IPS-15b (cell line): ENCODE measurements at regions not wholly inside any gene's neighbourhood (a gene's known extent, or its start where the extent isn't known, plus 50 kb on each side); places are given as distances from the start of the nearest gene placed in this dataset.

Experiments
- H3K27me3 ChIP-seq: one replicate; pipeline ENCODE4 v1.6.1; 2013; ENCODE audit warnings: low read length; ENCODE audit not compliant: control insufficient read depth, insufficient read depth
- H3K36me3 ChIP-seq: one replicate; pipeline ENCODE4 v1.6.1; 2013; ENCODE audit warnings: low read length; ENCODE audit not compliant: control insufficient read depth, insufficient read depth
- H3K4me1 ChIP-seq: one replicate; pipeline ENCODE4 v1.6.1; 2013; ENCODE audit warnings: mild to moderate bottlenecking, low read length; ENCODE audit not compliant: control insufficient read depth, insufficient read depth
- H3K4me3 ChIP-seq: one replicate; pipeline ENCODE4 v1.5.1; 2013; ENCODE audit warnings: low read depth, low read length
- H3K9ac ChIP-seq: one replicate; pipeline ENCODE4 v1.6.1; 2013; ENCODE audit warnings: low read depth, mild to moderate bottlenecking, low read length
- H3K9me3 ChIP-seq: one replicate; pipeline ENCODE4 v1.6.1; 2013; ENCODE audit warnings: mild to moderate bottlenecking, low read length; ENCODE audit not compliant: control insufficient read depth, insufficient read depth

GRCh38 chr18:51643483-51643882 lies 446.0 kb upstream of the MEX3C start:
- Histone ChIP-seq H3K27me3 (no peaks in the 10 kb centered on the region), H3K4me3 (no peak overlapping the region), H3K36me3 (no peaks in the 10 kb centered on the region), H3K9me3 (no peaks in the 10 kb centered on the region), H3K9ac (no peak overlapping the region), H3K4me1 (no peaks in the 10 kb centered on the region)

GRCh38 chr18:51645607-51646006 lies 448.1 kb upstream of the MEX3C start:
- Histone ChIP-seq H3K4me3 (no peak overlapping the region), H3K9ac (no peak overlapping the region), H3K36me3 (no peaks in the 10 kb centered on the region), H3K27me3 (no peaks in the 10 kb centered on the region), H3K4me1 (no peaks in the 10 kb centered on the region), H3K9me3 (no peaks in the 10 kb centered on the region)

GRCh38 chr18:51647346-51647745 lies 449.9 kb upstream of the MEX3C start:
- H3K9me3 ChIP-seq, result no peaks in the 10 kb centered on the region
- H3K4me3 ChIP-seq, result no peak overlapping the region
- no peak overlapping the region for H3K9ac ChIP-seq
- no peaks in the 10 kb centered on the region for H3K36me3 ChIP-seq
- H3K27me3 ChIP-seq, result no peaks in the 10 kb centered on the region
- H3K4me1 ChIP-seq, result no peaks in the 10 kb centered on the region

GRCh38 chr18:51647942-51648341 lies 450.5 kb upstream of the MEX3C start:
- H3K4me1 ChIP-seq, result no peaks in the 10 kb centered on the region
- no peaks in the 10 kb centered on the region for H3K36me3 ChIP-seq

GRCh38 chr18:51649796-51650195 lies 452.3 kb upstream of the MEX3C start:
- Histone ChIP-seq H3K4me1 (no peaks in the 10 kb centered on the region), H3K27me3 (no peaks in the 10 kb centered on the region), H3K9ac (no peak overlapping the region)

More at GRCh38 chr18:51647942-51648341, 450.5 kb upstream of the MEX3C start:
- Histone ChIP-seq H3K4me3 (no peak overlapping the region), H3K9ac (no peak overlapping the region), H3K9me3 (no peaks in the 10 kb centered on the region), H3K27me3 (no peaks in the 10 kb centered on the region)

GRCh38 chr18:51651761-51652160 lies 454.3 kb upstream of the MEX3C start:
- Histone ChIP-seq H3K9me3 (no peaks in the 10 kb centered on the region), H3K36me3 (no peaks in the 10 kb centered on the region), H3K4me1 (peaks cover 13% of the 10 kb centered on the region), H3K4me3 (no peak overlapping the region), H3K27me3 (no peaks in the 10 kb centered on the region), H3K9ac (no peak overlapping the region)

More at GRCh38 chr18:51649796-51650195, 452.3 kb upstream of the MEX3C start:
- Histone ChIP-seq H3K36me3 (no peaks in the 10 kb centered on the region), H3K9me3 (no peaks in the 10 kb centered on the region), H3K4me3 (no peak overlapping the region)

GRCh38 chr18:51653507-51654213 lies 456.2 kb upstream of the MEX3C start:
- H3K4me3 ChIP-seq, result no peak overlapping the region
- no peaks in the 10 kb centered on the region for H3K36me3 ChIP-seq
- H3K9me3 ChIP-seq, result no peaks in the 10 kb centered on the region
- H3K4me1 ChIP-seq, result peaks cover 13% of the 10 kb centered on the region
- H3K27me3 ChIP-seq, result no peaks in the 10 kb centered on the region
- H3K9ac ChIP-seq, result no peak overlapping the region

GRCh38 chr18:51654488-51655326 lies 457.2 kb upstream of the MEX3C start:
- no peaks in the 10 kb centered on the region for H3K36me3 ChIP-seq
- no peaks in the 10 kb centered on the region for H3K27me3 ChIP-seq
- H3K4me3 ChIP-seq, result peak overlapping the region; percentile 24
- H3K9me3 ChIP-seq, result no peaks in the 10 kb centered on the region
- peaks cover 13% of the 10 kb centered on the region for H3K4me1 ChIP-seq
- H3K9ac ChIP-seq, result no peak overlapping the region

GRCh38 chr18:51655327-51655698 lies 457.8 kb upstream of the MEX3C start:
- peaks cover 13% of the 10 kb centered on the region for H3K4me1 ChIP-seq
- H3K9me3 ChIP-seq, result no peaks in the 10 kb centered on the region
- no peaks in the 10 kb centered on the region for H3K27me3 ChIP-seq
- no peak overlapping the region for H3K4me3 ChIP-seq
- H3K9ac ChIP-seq, result peak overlapping the region; percentile 26
- H3K36me3 ChIP-seq, result no peaks in the 10 kb centered on the region

- Histone ChIP-seq H3K36me3 (no peaks in the 10 kb centered on the region), H3K9me3 (no peaks in the 10 kb centered on the region), H3K9ac (no peak overlapping the region), H3K27me3 (no peaks in the 10 kb centered on the region), H3K4me3 (no peak overlapping the region), H3K4me1 (peaks cover 13% of the 10 kb centered on the region)
These were observed 458.8 kb upstream of the MEX3C start for GRCh38 chr18:51656249-51656648.

- Histone ChIP-seq H3K4me1 (peaks cover 13% of the 10 kb centered on the region), H3K9ac (no peak overlapping the region), H3K36me3 (no peaks in the 10 kb centered on the region), H3K9me3 (no peaks in the 10 kb centered on the region), H3K27me3 (no peaks in the 10 kb centered on the region), H3K4me3 (no peak overlapping the region)
These were observed 461.0 kb upstream of the MEX3C start for GRCh38 chr18:51658436-51658835.

GRCh38 chr18:51659781-51660180 lies 462.3 kb upstream of the MEX3C start:
- Histone ChIP-seq H3K9ac (no peak overlapping the region), H3K4me3 (no peak overlapping the region), H3K4me1 (peaks cover 13% of the 10 kb centered on the region), H3K36me3 (no peaks in the 10 kb centered on the region), H3K9me3 (no peaks in the 10 kb centered on the region), H3K27me3 (no peaks in the 10 kb centered on the region)
